Upper lobe of left lung (tissue), 4 donors: ENCODE measurements at regions not wholly inside any gene's neighbourhood (a gene's known extent, or its start where the extent isn't known, plus 50 kb on each side); places are given as distances from the start of the nearest gene placed in this dataset.

Source experiments
- EP300 ChIP-seq, 4 donors: sonication (generic); formaldehyde crosslinking; IDR thresholded peaks; one replicate each; pipeline ENCODE4 v1.5.1; 2017; ENCODE audit warnings: antibody characterized with exemption in 4 of 4, control low read depth in 2 of 4
- POLR2A ChIP-seq, 4 donors: fragments of 450-650 bp; IDR thresholded peaks; one replicate each; pipeline ENCODE4 v1.5.1; 2016 to 2017; ENCODE audit warnings: antibody characterized with exemption in 4 of 4, mild to moderate bottlenecking in 2 of 4
- POLR2AphosphoS5 ChIP-seq, 2 donors: sonication (generic); formaldehyde crosslinking; IDR thresholded peaks; one replicate each; pipeline ENCODE4 v1.5.1; 2017; ENCODE audit warnings: antibody characterized with exemption in 2 of 2
- TF ChIP-seq, protein P1 (sequence below), 6 experiments: fragments of 450-650 bp in 4 of 6; fragments of 200-600 bp in 2 of 6; sonication (generic) in 2 of 6; IDR thresholded peaks; one replicate each; pipeline ENCODE4 v1.5.1; 2016 to 2019; ENCODE audit warnings: antibody characterized with exemption in 6 of 6

- TF ChIP-seq, protein P1, sequence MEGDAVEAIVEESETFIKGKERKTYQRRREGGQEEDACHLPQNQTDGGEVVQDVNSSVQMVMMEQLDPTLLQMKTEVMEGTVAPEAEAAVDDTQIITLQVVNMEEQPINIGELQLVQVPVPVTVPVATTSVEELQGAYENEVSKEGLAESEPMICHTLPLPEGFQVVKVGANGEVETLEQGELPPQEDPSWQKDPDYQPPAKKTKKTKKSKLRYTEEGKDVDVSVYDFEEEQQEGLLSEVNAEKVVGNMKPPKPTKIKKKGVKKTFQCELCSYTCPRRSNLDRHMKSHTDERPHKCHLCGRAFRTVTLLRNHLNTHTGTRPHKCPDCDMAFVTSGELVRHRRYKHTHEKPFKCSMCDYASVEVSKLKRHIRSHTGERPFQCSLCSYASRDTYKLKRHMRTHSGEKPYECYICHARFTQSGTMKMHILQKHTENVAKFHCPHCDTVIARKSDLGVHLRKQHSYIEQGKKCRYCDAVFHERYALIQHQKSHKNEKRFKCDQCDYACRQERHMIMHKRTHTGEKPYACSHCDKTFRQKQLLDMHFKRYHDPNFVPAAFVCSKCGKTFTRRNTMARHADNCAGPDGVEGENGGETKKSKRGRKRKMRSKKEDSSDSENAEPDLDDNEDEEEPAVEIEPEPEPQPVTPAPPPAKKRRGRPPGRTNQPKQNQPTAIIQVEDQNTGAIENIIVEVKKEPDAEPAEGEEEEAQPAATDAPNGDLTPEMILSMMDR (IDR thresholded peaks at IDR 0.05), result no peak
- no peak for TF ChIP-seq POLR2AphosphoS5 (IDR thresholded peaks at IDR 0.05)
- no peak for TF ChIP-seq POLR2A (IDR thresholded peaks at IDR 0.05)
- no peak for TF ChIP-seq EP300 (IDR thresholded peaks at IDR 0.05)
Measured at GRCh38 chr5:135683189-135683588, 104.4 kb upstream of the CXCL14 start.
